ENCODE measurements at regions not wholly inside any gene's neighbourhood (a gene's known extent, or its start where the extent isn't known, plus 50 kb on each side); places are given as distances from the start of the nearest gene placed in this dataset.

GRCh38 chr10:121250995-121251764 is 347.1 kb downstream of the FGFR2 start:
- no peaks in the 10 kb centered on the region for H3K9me3 ChIP-seq
- H3K4me1 ChIP-seq: no peaks in the 10 kb centered on the region
- ATAC-seq: no peak
- TF ChIP-seq POLR2A (IDR thresholded peaks at IDR 0.05): no peak
- TF ChIP-seq CTCF (IDR thresholded peaks at IDR 0.05 in 4 of 5, conservative IDR thresholded peaks at IDR 0.05 in 1 of 5): no peak
- DNase-seq: no peak
- in situ Hi-C loops (cut with MboI; ENCODE audit: low sequenced_read_pairs in 4 of 4): no loop called here
- no peaks in the 10 kb centered on the region for H3K27me3 ChIP-seq
- H3K27ac ChIP-seq: no peak overlapping the region
- no peaks in the 10 kb centered on the region for H3K36me3 ChIP-seq
- intact Hi-C loops (cut with DNase I; ENCODE audit: low total_unique reads): no loop called here
- H3K4me3 ChIP-seq: no peak overlapping the region

GRCh38 chr10:121252756-121253155 is 345.5 kb downstream of the FGFR2 start:
- Histone ChIP-seq H3K36me3 (no peaks in the 10 kb centered on the region), H3K27me3 (no peaks in the 10 kb centered on the region), H3K4me1 (no peaks in the 10 kb centered on the region), H3K4me3 (no peak overlapping the region), H3K27ac (no peak overlapping the region), H3K9me3 (no peaks in the 10 kb centered on the region)
- DNase-seq: no peak
- TF ChIP-seq CTCF (IDR thresholded peaks at IDR 0.05 in 4 of 5, conservative IDR thresholded peaks at IDR 0.05 in 1 of 5): no peak
- TF ChIP-seq POLR2A (IDR thresholded peaks at IDR 0.05): no peak
- intact Hi-C loops (cut with DNase I; ENCODE audit: low total_unique reads): no loop called here
- in situ Hi-C loops (cut with MboI; ENCODE audit: low sequenced_read_pairs in 4 of 4): no loop called here
- no peak for ATAC-seq

GRCh38 chr10:121260377-121260776 is 337.9 kb downstream of the FGFR2 start:
- no peak for ATAC-seq
- Histone ChIP-seq H3K27me3 (no peaks in the 10 kb centered on the region), H3K4me1 (no peaks in the 10 kb centered on the region), H3K9me3 (no peaks in the 10 kb centered on the region), H3K27ac (no peak overlapping the region), H3K4me3 (no peak overlapping the region), H3K36me3 (no peaks in the 10 kb centered on the region)
- intact Hi-C loops (cut with DNase I; ENCODE audit: low total_unique reads): no loop called here
- no peak for DNase-seq
- no peak for TF ChIP-seq POLR2A (IDR thresholded peaks at IDR 0.05)
- TF ChIP-seq CTCF (IDR thresholded peaks at IDR 0.05 in 4 of 5, conservative IDR thresholded peaks at IDR 0.05 in 1 of 5): no peak
- in situ Hi-C loops (cut with MboI; ENCODE audit: low sequenced_read_pairs in 4 of 4): no loop called here

- intact Hi-C loops (cut with DNase I; ENCODE audit: low total_unique reads): no loop called here
- TF ChIP-seq POLR2A (IDR thresholded peaks at IDR 0.05): no peak
- TF ChIP-seq CTCF (IDR thresholded peaks at IDR 0.05 in 4 of 5, conservative IDR thresholded peaks at IDR 0.05 in 1 of 5): no peak
- H3K36me3 ChIP-seq: no peaks in the 10 kb centered on the region
- ATAC-seq (no peak), DNase-seq (no peak)
- H3K27ac ChIP-seq: no peak overlapping the region
- H3K4me1 ChIP-seq: no peaks in the 10 kb centered on the region
- no peaks in the 10 kb centered on the region for H3K9me3 ChIP-seq
- H3K4me3 ChIP-seq: no peak overlapping the region
- in situ Hi-C loops (cut with MboI; ENCODE audit: low sequenced_read_pairs in 4 of 4): no loop called here
- H3K27me3 ChIP-seq: no peaks in the 10 kb centered on the region
Observed at GRCh38 chr10:121261665-121262064, 336.6 kb downstream of the FGFR2 start.

All from gastrocnemius medialis (tissue), 4 donors.